ENCODE measurements at regions not wholly inside any gene's neighbourhood (a gene's known extent, or its start where the extent isn't known, plus 50 kb on each side); places are given as distances from the start of the nearest gene placed in this dataset.

DNA sequence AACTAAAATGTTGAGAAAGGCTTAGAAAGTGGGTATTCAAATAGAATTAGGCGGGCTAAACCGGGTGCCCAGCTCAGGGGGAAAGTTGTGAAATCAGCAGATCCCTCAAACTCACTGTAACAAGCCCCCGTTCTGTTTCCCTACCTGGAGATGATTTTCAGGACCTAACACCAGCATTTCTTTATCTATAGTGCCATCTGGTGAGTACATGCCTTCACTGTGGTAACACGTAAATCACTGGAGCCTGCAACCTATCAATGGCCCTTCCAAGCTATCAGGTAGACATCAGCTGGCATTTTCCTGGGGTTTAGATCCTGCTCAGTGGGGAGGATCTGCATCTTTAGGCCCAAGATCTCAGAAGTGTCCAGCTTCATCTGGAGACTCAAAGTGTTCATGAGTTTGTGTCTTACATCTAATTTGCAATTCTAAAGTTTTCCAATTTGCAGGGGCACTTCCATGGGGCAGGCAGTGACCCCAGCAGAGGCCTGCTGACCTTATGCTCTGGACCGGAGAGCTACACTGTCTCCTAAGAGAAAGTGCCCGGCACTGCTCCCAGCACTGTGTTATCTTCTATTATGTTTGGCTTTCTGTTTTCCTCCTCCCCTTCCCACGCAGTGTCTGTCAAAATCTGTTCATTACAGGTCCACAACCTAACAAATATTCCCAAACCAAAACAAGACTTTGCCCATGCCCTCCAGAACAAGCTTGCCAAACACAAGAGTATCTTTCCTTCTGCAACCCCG is 132.5 kb downstream of the LSM5 start:
- ATAC-seq: no peak
- intact Hi-C loops (cut with DNase I, micrococcal nuclease): no loop called here
- no peak for DNase-seq

DNA sequence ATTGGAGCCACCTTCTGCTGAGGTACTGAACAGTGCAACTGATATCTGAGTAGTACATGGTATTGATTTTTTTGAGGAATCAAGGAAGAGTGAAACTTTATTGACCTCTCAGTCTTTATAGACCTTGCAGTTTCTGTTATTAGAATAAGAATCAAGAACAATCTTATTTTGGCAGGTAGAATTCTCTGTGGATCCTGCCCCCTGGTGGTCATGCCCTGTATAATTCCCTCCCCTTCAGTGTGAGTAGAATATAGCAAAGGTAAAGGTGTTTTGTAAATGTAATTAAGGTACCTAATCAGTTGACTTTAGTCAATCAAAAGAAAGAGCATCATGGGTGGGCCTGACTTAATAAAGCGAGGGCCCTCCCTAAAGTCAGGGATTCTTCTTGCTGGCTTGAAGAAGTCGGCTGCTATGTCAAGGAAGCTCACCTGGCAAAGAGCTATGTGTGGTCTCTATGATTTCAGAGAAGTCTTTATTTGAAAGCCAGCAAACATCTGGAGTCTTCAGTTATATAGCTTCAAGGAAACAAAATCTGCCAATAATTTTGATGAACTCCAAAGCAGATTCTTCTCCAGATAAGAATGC is 142.8 kb downstream of the LSM5 start:
- DNase-seq (peak in 1 of 2 donors; percentile 41), ATAC-seq (no peak)
- intact Hi-C loops (cut with DNase I, micrococcal nuclease): no loop called here

DNA sequence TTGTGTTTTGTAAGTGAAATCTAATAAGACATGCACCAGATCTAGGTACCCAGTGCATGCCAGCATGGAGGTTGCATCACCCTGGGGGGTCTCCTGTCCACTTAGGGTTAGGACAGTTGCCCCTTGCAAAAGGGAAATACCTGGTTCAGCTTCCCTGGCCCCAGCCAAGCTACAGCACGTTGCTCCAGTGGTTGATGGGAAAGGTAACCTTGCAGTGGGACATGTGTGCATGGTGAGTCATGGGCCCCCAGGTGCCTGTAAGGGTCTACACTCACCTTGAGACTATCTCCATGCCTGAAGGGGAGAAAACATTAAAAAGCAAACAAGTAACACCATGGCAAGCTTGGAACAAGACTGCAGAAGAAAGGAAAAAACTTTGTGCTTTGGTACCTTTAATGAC is 143.9 kb downstream of the LSM5 start:
- intact Hi-C loops (cut with DNase I, micrococcal nuclease): no loop called here
- DNase-seq: no peak
- ATAC-seq: no peak

DNA sequence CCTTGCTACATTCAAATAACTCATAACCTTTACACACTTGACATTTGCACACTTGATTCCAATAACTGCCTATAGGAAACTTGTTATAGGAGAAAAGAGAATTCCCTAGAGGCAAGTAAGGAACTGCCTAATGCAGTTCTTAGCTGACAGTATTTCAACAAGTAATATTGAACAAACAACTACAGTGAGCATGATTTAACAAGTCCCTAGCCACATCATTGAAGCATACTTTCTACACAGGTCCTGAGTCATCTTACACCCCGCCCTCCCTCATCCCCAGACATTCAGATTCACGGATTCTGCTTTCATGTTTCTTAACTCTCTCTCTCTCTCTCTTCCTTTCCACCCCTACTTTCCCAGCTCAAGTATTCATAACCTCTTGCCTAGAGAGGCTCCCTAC is 153.5 kb downstream of the LSM5 start:
- intact Hi-C loops (cut with DNase I, micrococcal nuclease): no loop called here
- DNase-seq (no peak), ATAC-seq (no peak)

DNA sequence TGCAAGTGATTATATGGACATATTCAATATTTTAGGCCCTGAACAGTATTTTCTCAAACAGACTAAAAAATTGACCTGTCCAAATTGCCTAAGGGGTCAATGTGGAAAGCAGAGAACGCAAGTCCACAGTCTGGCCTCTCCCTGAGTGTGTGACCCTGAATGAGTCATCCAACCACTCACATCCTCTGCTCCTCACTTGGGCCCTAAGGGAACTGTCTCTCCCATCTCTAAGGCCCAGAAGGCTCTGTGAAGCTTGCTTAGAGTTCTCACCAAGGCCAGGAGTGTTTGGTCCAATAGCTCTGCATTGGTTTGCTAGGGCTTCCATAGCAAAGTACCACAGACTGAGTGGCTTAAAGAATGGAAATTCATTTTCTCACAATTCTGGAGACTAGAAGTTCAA is 155.1 kb downstream of the LSM5 start:
- intact Hi-C loops (cut with DNase I, micrococcal nuclease): no loop called here
- DNase-seq: no peak
- no peak for ATAC-seq

DNA sequence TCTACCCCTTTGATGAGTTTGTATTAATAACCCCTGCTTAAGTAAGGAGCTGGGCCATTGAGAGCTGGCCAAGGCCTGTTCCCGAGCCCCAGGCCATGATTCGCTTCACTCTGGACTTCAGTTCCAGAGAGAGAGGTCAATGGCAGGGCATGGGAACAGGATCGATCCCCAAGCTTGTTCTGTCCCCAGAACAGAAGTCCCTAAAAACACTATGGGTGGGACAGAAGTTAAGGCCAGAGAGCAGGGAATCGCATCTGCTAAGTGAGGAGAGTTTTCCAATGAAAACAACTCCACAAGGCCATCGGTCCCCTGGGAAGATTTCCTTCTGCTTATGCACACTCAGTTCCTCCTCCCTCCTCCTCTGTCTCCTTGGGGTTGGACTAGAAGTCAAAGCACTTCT is 159.6 kb downstream of the LSM5 start:
- DNase-seq (no peak), ATAC-seq (no peak)
- intact Hi-C loops (cut with DNase I, micrococcal nuclease): no loop called here

DNA sequence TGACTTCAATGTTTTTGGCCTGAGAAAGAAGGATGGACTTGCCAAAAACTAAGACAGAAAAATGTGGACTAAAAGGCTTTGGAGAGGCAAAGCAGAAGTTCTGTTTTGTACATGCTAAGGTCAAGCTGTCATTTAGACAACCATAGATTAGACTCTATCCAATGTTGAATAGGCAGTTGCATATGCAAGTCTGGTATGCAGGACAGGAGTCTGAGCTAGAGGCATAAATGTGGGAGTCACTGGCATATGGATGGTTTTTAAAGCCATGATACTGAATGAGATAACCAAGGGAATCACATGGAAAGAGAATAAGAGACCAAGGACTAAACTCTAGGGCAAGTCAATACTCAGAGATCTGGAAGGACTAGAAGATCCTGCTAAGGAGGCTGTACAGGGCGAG is 164.1 kb downstream of the LSM5 start:
- intact Hi-C loops (cut with DNase I, micrococcal nuclease): no loop called here
- no peak for ATAC-seq
- DNase-seq: no peak

DNA sequence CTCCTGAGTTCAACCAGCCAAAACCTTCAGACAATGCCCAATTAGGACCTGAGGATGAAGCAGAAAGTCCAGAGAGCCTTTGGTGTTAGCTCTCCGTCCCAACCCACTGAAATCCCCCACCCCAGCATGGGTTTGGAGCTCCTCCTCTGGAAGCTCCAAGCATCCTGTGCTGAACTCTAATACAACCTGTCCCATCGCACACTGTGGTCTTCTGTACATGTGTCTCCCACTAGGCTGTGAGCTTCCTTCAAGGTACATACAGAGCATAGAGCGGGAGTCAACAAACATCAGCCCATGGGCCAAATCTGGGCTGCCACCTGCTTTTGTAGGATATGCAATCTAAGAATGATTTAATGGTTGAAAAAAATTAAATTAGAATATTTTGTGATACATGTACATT is 166.5 kb downstream of the LSM5 start:
- ATAC-seq (no peak), DNase-seq (no peak)
- intact Hi-C loops (cut with DNase I, micrococcal nuclease): no loop called here

DNA sequence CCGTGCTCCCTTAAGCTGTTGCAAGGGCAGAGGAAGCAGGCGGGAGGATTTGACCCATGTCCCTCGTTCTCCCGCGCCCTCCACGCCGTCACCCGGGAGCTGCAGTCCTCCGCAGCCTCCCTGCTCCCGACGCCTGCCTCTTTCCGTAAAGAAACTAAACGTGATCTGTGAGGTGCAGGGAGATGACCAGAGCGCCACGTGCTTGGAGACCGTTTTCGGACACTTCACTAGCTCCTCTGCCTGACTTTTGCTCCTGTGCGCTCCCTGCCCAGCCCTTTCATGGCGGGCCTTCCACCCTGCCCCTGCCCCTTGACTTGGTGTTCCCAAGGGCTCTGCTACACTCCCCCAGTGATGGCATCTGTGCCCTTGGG is 171.2 kb downstream of the LSM5 start:
- intact Hi-C loops (cut with DNase I, micrococcal nuclease): no loop called here
- ATAC-seq (no peak), DNase-seq (no peak)

DNA sequence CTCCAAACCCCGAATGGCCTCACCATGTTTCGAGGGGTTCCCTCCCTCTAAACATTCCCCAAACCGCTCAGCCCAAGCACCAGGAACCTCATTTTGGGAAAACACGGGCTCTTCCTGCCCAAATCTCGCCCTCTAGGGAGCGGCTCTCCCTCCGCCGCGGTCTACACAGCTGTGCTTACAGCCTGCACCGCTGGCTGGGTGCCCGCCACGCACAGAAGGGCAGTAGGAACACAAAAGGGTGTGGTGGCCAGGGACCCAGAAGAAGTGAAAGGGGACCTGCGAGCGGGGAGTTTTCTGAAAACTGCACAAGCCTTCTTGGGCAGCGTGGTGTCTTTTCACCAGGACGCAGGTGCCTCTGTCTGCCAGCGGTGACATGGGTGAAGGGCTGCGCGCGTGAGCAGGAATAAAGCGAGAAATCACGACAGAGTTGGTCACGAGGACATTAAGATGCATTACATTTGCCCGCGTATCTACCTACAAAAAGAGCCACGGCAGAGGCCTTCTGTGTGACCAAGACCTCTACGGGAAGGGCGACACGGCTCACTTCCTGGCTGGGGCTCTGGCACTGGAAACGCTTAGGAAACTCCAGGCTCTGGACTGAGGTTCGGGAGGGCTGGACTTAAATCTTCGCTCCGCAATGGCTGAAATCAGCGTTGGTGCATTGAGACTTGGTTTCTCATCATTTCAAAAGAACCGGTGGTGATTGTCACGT is 171.7 kb downstream of the LSM5 start:
- ATAC-seq (no peak), DNase-seq (no peak)
- intact Hi-C loops (cut with DNase I, micrococcal nuclease): no loop called here

DNA sequence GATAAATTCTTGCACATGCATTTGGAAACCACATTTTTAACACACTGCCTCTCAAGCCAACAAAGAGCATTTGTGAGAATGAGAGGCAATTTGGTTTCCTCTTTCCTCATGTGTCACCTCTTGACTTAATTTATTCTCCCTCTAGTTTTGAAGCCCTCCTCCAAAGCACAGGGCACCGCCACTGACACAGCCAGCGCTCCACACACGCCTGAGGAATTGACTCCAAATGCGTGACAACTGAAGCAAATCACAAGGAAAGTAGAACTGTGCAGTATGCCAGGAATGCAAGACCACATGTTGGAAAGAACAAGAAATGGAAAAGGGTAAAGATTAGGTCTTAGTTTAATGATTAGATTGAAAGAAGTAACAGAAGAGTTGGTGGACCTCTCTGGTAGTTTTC is 173.3 kb downstream of the LSM5 start:
- intact Hi-C loops (cut with DNase I, micrococcal nuclease): no loop called here
- ATAC-seq (no peak), DNase-seq (no peak)

DNA sequence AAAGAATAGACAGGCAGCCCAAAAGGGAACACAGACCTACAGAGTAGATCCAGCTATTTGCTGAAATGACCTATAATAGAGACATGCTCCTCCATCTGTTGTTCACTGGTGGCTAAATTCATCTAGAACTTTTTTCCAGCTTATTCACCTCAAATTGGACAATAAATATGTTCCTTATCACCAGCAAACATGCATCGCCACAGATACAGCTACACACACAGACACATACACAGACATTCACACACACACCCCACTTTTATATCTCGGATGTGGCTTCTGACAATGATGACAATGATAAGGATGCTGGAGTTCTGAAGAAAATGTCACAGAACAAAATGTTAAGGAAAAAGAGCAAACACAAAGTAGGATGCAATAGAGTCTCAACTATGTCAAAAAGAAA is 175.4 kb downstream of the LSM5 start:
- no peak for ATAC-seq
- intact Hi-C loops (cut with DNase I, micrococcal nuclease): no loop called here
- DNase-seq: no peak

DNA sequence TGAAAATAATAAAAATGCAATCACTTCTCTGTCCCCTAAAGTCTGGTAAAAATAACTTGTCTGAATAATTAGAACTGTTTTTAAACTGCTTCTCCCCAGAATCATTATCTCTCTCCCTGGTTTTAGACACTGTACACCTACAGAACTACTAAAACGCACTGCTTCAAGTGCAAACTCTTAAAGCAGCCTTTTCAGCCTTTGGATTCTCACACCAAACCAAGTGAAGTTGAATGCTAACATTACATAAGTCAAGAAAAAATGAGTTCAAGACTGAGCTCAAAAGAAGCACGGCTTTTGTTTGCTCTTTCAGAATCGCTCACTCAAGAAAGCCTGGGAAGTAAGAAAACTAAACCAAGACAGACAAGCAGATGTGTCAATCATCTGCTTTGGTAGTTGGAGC is 188.8 kb downstream of the LSM5 start:
- no peak for ATAC-seq
- DNase-seq: no peak
- intact Hi-C loops (cut with DNase I, micrococcal nuclease): no loop called here

DNA sequence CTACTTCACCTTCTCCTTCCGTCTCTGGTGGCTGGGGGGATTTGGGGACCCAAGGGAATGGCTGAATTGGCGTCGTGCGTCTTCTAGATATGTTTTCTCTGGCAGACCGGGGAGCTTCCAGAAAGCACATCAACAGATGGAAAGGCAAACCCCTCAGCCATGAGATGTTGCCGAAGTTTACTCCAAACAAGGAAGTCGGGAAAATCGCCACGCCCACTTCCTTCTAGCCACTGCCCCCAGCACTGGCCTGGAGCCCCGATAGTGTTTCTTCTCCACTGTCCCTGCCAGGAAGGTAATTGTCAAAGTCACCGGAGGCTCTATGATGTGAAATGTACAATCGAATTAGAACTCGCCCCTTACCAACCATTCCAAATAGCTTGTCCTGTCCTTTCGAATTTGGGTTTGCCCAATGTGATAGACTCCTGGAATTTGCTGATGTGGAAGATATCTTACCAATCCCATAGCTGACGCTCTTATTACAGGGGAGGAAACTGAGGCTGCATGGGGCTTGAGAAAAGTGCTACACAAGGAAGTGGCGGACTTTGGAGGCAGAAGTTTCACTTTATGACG is 191.0 kb downstream of the LSM5 start:
- DNase-seq: peak in 1 of 2 donors; percentile 16
- no peak for ATAC-seq
- intact Hi-C loops (cut with DNase I, micrococcal nuclease): no loop called here

DNA sequence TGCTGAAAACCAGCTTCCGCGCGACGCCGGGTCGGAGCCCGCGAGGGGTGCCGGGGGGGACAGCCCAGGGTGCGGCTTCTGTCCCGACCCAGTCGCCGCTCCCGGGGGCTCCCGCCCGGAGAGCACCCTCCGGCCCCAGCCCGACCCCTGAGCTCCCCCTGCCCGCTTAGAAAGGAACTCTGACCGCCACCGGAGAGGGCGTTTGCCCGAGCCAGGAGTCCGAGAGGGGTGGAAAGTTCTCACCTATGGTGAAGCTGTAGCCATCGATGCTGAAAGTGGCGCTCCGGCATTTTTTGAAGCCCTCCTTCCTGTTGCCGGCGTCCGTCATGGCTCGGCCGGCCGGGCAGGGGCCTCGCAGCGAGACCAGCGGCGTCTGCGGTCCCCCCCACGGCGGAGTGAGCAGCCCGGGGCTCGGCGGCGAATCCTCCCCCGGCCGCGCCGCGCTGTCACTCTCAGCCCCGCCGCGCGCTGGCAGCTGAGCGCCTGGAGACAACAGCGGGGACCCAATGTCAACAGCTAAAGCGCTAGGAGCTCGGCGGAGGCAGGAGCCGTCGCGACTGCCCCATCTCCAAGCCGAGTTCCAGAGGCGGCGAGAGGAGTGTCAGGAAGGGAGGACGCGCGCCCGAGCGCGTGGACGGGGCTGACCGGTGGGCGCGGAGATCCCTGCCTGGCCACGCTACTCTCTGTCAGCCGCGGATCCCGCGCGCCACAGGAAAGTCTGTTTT is 191.6 kb downstream of the LSM5 start:
- ATAC-seq (no peak), DNase-seq (no peak)
- intact Hi-C loops (cut with DNase I, micrococcal nuclease): no loop called here

DNA sequence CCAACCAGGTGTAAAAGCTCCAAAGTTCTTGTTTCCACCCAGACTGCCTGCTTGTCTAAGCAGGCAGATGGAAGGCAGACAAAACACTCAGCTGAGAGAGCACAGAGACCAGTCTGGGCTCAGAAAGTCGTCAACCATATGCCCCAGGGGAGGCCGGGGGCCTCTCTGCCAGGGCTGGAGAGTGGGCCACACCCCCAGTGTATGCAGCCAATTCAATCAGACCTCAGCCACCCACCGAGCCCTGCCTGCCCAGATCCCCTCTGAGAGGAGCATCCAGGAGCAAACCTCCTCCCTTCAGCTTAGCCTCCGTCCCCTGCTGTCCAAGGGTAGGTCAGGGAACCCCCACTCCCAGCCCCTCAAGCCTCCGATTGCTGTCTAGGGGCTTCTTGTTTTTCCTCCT is 196.3 kb downstream of the LSM5 start:
- intact Hi-C loops (cut with DNase I, micrococcal nuclease): no loop called here
- no peak for DNase-seq
- ATAC-seq: no peak

DNA sequence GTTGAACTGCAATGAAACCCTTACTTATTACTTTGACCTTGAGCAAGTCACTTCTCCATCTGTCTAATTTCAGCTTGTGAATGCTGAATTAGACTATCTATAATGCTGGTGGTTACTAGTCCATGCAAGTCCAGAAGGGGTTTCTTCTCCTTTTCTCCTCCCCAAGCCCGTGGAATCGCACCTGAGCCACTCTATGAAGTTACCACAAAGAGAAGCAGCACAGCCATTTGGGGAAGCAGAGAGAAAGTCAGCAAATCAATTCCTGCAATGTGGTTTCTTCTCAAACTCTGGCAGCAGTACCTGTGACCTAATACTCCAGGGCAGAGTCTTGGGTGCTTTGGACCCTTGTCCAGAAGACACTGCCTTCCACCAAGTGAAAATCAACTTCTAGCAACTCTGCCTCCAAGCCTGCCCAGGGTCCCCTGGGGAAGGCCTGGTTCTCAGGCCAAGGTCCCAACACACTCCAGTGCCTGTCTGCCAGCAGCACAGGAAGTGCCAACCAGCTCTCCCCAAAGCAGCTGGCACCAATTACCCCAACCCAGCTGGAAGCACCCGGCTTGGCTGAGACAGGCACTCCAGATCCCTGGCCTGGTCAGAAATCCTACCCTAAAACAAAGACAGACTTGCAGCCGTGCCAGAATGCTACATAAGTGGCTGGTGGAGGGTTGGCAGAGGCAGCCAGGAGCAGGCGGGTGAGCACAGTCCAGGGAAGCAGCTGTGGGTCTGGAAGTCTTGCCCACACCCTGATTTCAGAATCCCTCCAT is 200.3 kb downstream of the LSM5 start:
- intact Hi-C loops (cut with DNase I, micrococcal nuclease): no loop called here
- no peak for DNase-seq
- ATAC-seq: no peak

DNA sequence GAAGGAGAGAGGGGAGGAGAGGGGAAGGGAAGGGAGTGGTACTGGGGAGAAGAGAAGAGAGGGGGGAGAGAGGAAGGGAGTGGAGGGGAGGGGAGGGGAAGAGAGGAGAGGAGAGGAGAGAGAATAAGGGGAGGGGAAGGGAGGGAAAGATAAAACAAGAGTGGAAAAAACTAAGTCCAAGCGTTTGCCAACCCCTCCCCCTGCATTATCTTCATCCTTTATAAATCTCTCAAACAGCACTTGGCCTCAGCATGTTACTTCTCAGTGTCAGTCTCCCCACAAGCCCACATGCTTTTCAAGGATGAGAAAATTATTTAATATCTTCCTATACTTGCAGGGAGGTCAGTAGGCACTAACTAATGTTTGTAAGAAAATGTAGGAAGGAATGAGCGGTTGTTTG is 204.5 kb downstream of the LSM5 start:
- DNase-seq: no peak
- no peak for ATAC-seq
- intact Hi-C loops (cut with DNase I, micrococcal nuclease): no loop called here

DNA sequence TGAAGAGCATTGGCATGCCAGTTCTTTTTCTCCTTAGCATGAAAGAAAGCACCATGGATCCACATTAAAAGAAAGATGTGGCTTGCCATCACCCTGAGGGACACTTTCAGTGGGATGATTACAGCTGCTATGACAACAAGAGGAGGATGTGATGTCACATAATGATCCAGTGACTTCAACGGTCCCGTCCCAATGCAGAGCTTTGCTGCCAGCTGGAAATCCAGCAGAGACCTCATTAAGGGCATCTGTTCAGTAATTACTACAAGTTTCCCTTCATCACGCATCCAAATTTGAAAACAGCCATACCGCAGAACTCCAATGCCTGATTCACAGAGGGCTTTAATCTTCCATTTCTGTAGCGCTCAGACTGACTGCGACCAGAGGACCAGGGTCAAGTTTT is 206.6 kb downstream of the LSM5 start:
- DNase-seq (no peak), ATAC-seq (no peak)
- intact Hi-C loops (cut with DNase I, micrococcal nuclease): no loop called here

All from left colon (tissue), 2 donors.